WTC11 (cell line): ENCODE measurements at regions not wholly inside any gene's neighbourhood (a gene's known extent, or its start where the extent isn't known, plus 50 kb on each side); places are given as distances from the start of the nearest gene placed in this dataset.

Experiments
- CTCF ChIP-seq: fragments of 200-600 bp; IDR thresholded peaks from 2 replicates; pipeline ENCODE4 v1.8.0; 2022; ENCODE audit warnings: antibody characterized with exemption
- ESRRA ChIP-seq: sonication (generic); formaldehyde crosslinking; IDR thresholded peaks from 2 replicates; pipeline ENCODE4 v1.8.1; 2022; ENCODE audit warnings: mild to moderate bottlenecking, missing genetic modification reagents, borderline replicate concordance

GRCh38 chr9:6105738-6106137 lies 90.3 kb upstream of the RANBP6 start:
- TF ChIP-seq CTCF, result no peak
- TF ChIP-seq ESRRA, result no peak
